ENCODE measurements at regions not wholly inside any gene's neighbourhood (a gene's known extent, or its start where the extent isn't known, plus 50 kb on each side); places are given as distances from the start of the nearest gene placed in this dataset.
"Not testable (repeated sequence)": the region's sequence is repeated elsewhere in the genome, so short reads cannot be mapped to it uniquely, and the experiment has no call there.

- no peak for DNase-seq
These were observed 388.7 kb upstream of the VSTM2A start for GRCh38 chr7:54153462-54153861.

- no peak for DNase-seq
These were observed 383.1 kb upstream of the VSTM2A start for GRCh38 chr7:54159088-54159487.

DNA sequence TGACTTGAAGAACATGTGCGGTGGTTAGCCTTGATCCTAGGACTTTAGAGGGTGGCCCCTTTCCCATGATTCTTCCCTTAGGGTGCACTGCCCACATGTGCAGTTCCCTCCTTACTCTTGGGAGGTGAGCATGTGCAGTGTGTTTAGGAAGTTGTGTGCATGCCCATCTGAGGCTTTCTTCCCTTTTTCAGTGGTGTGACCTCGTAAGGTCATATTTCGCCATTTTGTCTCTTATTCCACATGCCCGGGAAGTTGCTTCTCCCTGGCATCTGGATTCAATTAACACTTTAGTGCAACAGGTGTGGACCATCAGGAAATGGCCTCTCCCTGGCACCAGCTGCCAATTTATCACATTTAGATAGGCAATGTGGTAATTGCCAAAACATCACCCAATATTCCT, 380.6 kb upstream of the VSTM2A start:
- DNase-seq, result no peak

- DNase-seq, result no peak
These were observed 375.8 kb upstream of the VSTM2A start for GRCh38 chr7:54166419-54166818.

DNA sequence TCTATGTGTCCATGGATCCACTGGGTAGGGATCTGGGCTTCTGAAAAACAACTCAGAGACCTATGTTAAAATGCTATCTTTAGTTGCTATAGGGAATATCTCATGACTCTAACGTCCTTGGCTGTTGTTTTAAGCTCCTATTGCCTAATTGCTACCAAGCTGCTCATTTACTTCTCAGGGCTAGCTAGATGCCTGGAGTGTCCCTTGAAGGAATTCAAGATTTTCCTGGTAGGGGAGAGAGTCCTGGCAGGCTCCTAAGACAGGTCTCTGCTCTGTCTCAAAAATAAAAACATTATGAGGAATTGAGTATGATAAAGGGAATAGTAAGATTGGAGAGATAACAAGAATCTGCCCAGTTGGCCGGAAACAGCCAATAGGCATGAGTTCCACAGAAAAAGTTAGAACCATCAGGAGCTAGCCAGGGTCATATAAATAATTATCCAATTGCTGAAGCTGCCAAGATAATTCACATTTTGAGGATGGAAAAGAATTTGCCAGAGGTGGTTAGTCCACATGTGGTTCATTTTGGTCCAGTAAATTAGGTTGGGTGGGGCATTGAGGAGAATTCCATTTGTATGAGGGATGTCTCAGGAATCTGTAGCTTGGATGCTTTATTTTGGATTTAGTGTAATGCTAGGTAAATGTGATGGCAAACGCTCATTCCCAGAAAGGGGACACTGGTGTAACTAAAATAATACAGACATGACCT, 362.7 kb upstream of the VSTM2A start:
- no peak for DNase-seq

GRCh38 chr7:54180796-54181195, 361.4 kb upstream of the VSTM2A start:
- DNase-seq, result no peak

GRCh38 chr7:54183055-54183454, 359.1 kb upstream of the VSTM2A start:
- no peak for DNase-seq

DNA sequence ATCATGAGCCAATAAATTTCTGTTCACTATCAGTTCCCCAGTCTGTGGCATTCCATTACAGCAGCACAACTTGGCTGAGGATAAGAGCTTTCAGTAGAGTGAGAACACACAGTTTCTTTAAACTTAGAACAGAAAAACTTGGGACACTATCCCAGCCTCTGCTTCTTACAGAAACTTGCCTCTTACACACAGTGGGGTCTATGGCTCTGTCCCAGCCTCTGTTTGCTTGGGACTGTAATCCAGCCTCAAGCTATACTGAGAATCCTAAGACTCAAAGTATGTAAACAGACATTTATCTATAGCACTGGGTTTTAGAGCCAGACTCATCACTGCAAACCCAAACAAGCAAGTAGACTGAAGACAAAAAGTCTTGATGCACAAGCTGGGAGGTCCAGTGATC, 355.8 kb upstream of the VSTM2A start:
- no peak for DNase-seq

GRCh38 chr7:54187886-54188685, 354.1 kb upstream of the VSTM2A start:
- DNase-seq, result no peak

DNA sequence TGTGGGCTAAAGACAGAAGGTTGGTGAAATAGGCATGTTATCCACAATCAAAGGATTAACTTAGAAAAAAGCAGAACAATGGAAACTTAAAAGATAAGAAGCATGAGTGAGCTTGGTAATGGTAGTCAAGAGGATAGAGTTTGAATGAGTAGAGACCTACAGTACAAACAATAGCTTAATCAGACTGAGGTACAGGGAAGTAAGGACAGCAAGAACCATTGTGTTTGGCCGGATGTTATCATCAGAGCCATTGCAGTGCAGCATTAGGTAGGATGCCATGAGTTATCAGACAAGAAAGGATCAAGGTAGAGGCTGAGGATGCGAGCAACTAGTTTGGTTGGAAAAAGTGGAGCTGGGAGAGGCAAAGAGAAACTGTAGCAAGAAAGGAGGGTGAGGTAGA, 353.3 kb upstream of the VSTM2A start:
- DNase-seq, result no peak

DNA sequence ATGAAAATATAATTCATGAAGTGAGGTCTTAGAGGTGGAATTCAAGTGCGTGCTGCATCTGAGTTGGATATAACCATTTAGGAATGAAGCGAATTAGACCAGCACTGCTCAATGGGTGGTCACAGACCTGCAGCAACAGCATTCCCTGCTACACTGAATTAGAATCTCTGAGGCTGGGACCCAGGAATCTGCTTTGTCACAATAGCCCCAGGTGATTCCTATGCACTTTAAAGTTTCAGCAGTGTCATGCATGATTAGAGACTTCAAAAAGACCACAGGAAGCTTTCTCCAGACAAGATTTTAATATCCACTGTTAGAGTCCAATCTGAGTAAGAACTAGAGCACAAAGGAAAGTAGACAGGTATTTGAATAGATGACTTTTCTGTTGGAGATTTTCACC, 352.8 kb upstream of the VSTM2A start:
- no peak for DNase-seq

GRCh38 chr7:54201501-54201900, 340.7 kb upstream of the VSTM2A start:
- no peak for DNase-seq

GRCh38 chr7:54215424-54215823, 326.8 kb upstream of the VSTM2A start:
- DNase-seq, result no peak

- not testable (repeated sequence) for DNase-seq
These were observed 316.1 kb upstream of the VSTM2A start for GRCh38 chr7:54226030-54226429.

GRCh38 chr7:54242776-54243175, 299.4 kb upstream of the VSTM2A start:
- no peak for DNase-seq

DNA sequence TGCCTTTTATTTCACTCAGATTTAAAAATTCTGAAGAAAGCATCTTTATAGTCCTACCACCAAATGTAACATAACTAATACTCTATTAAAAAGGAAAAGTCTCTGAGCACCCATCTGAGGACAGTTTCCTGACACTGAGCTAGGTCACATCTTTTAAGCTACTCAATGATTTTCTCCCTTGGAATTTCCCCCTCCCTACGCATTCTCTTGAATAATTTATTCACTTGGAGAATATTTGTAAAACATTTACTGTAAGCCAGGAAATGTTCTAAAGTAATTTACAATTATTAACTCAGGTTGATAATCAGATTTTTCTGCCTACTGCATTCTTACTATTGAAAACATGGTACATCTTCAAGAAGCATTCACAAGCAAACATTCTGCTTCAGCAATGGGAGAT, 297.2 kb upstream of the VSTM2A start:
- DNase-seq, result no peak

DNA sequence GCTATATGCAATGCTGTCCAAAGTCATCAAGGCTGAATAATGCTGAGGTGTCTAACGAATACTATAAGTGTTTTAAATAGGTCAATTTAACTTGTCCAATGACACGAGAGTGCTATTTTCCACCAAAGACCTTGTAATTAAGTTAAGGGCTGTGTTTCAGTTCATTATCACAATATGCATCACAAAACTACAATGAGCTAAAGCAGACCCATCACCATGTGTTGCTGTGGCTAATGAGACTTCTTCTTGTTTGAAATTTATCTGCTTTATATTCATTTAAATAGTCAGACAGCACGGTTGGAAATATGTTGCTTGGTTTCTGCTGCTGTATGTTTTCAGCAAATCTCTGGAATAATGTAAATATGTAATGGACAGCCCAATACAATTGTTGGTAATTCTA, 292.5 kb upstream of the VSTM2A start:
- DNase-seq, result no peak

GRCh38 chr7:54252256-54253035, 289.7 kb upstream of the VSTM2A start:
- no peak for DNase-seq

GRCh38 chr7:54253036-54253373, 289.2 kb upstream of the VSTM2A start:
- DNase-seq, result no peak

DNA sequence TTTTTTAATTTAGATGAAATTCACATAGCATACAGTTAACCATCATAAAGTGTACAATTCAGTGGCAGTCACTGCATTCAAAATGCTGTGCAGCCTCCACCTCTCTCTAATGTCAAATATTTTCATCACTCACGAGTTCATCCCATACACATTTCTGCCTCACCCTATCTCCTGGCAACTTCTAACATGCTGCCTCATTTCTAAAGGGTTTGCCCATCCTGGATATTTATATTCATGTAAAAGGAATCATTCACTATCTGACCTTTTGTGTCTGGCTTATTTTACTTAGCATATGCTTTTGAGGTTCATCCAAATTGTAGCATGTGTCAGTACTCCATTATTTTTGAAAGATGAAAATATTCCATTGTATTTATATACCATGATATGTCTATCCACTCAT, 286.9 kb upstream of the VSTM2A start:
- no peak for DNase-seq

- DNase-seq, result no peak
These were observed 283.0 kb upstream of the VSTM2A start for GRCh38 chr7:54259185-54259584.

DNA sequence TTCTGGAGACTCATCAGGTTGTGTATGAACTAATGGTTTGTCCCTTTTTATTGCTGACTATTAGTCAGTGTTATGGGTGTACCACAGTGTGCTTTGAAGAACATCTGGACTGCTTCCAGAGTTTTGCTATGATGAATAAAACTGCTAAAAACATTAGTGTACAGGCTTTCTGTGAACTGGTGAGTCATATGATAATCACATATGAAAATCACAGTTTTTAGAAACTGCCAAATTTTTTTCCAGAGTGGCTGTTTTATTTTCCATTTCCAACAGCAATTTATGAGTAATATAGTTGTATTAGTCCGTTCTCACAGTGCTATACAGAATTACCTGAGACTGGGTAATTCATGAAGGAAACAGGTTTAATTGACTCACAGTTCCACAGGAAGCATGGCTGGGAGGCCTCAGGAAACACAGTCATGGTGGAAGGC, 281.2 kb upstream of the VSTM2A start:
- no peak for DNase-seq

- no peak for DNase-seq
These were observed 263.3 kb upstream of the VSTM2A start for GRCh38 chr7:54278847-54279246.

Data from AML-193 (cell line).